GM12878 (cell line): ENCODE measurements at regions not wholly inside any gene's neighbourhood (a gene's known extent, or its start where the extent isn't known, plus 50 kb on each side); places are given as distances from the start of the nearest gene placed in this dataset.

Source experiments
- ATAC-seq: fragments of 200-7000 bp; cut with Tn5 transposase; 3 replicates; pipeline ENCODE4 v1.9.1; 2020; ENCODE audit warnings: mild to moderate bottlenecking, moderate library complexity
- BruUV-seq: library from RNA; stranded (reverse); fragments of 400-500 nt; replicated peaks from 2 replicates; lab custom pipeline; 2021; lab: Mats Ljungman, UMichigan
- CTCF ChIA-PET: fragments of 300-600 bp; sonication (Branson Sonifier 250); formaldehyde crosslinking; extraction: SDS; loops from one replicate; lab custom pipeline; 2021; ENCODE audit warnings: inconsistent platforms; lab: Yijun Ruan, JAX
- POLR2A ChIA-PET: fragments of 350-600 bp; formaldehyde crosslinking; extraction: SDS; loops from one replicate; lab custom pipeline; 2021; ENCODE audit warnings: inconsistent platforms; lab: Charles Lee
- RAD21 ChIA-PET: fragments of 300-600 bp; sonication (Branson Sonifier 250); formaldehyde crosslinking; loops from one replicate; lab custom pipeline; 2023; ENCODE audit warnings: antibody characterized with exemption; ENCODE audit not compliant: unreplicated experiment; lab: Charles Lee
- SMC1A ChIA-PET: fragments of 300-600 bp; sonication (Branson Sonifier 250); formaldehyde crosslinking; loops from one replicate; lab custom pipeline; 2023; ENCODE audit not compliant: unreplicated experiment, uncharacterized antibody; lab: Charles Lee
- DNase-seq: peaks from one replicate; pipeline ENCODE4 v3.0.0-alpha.2; 2011; ENCODE audit warnings: low read depth, low spot score
- FAIRE-seq: peaks from 3 replicates; lab custom pipeline; 2011; peaks lifted over from hg19 to GRCh38; lab: Jason Lieb, UNC
- H2AFZ ChIP-seq: 2 replicates; pipeline ENCODE4 v1.6.0; 2011; ENCODE audit warnings: low read depth, low read length, control low read depth; ENCODE audit not compliant: control insufficient read depth
- H3K27ac ChIP-seq: 2 replicates; pipeline ENCODE4 v1.5.1; 2011; ENCODE audit warnings: control low read depth; ENCODE audit not compliant: control insufficient read depth, insufficient read depth
- H3K27me3 ChIP-seq, 2 experiments: replicated peaks in 1 of 2; 2 replicates each; pipeline versions ENCODE4 v1.6.0 to v1.6.1; 2011; ENCODE audit warnings: low read length in 1 of 2; ENCODE audit not compliant: control insufficient read depth in 2 of 2, insufficient read depth in 2 of 2
- H3K36me3 ChIP-seq, 2 experiments: 2 replicates each; pipeline ENCODE4 v1.5.1; 2011; ENCODE audit warnings: low read length in 1 of 2; ENCODE audit not compliant: control insufficient read depth in 2 of 2, insufficient read depth in 2 of 2
- H3K4me1 ChIP-seq: 2 replicates; pipeline ENCODE4 v1.6.1; 2011; ENCODE audit warnings: mild to moderate bottlenecking, low read length, moderate library complexity, mixed read lengths; ENCODE audit not compliant: control insufficient read depth, insufficient read depth
- H3K4me2 ChIP-seq: 2 replicates; pipeline ENCODE4 v1.6.0; 2011; ENCODE audit warnings: control low read depth; ENCODE audit not compliant: control insufficient read depth, insufficient read depth
- H3K4me3 ChIP-seq: fragments of 200-600 bp; sonication (generic); 2 replicates; pipeline ENCODE4 v1.5.1; 2016
- H3K79me2 ChIP-seq: 2 replicates; pipeline ENCODE4 v1.6.0; 2011; ENCODE audit warnings: low read length; ENCODE audit not compliant: control insufficient read depth, insufficient read depth
- H3K9ac ChIP-seq: 2 replicates; pipeline ENCODE4 v1.8.0; 2011; ENCODE audit warnings: low read length, control low read depth, mixed read lengths; ENCODE audit not compliant: control insufficient read depth, insufficient read depth
- H3K9me3 ChIP-seq: replicated peaks from 3 replicates; pipeline ENCODE4 v1.5.1; 2011; ENCODE audit warnings: mild to moderate bottlenecking, low read length; ENCODE audit not compliant: control insufficient read depth, insufficient read depth
- H4K20me1 ChIP-seq: 2 replicates; pipeline ENCODE4 v1.6.0; 2011; ENCODE audit not compliant: control insufficient read depth, insufficient read depth
- ATF7 ChIP-seq: fragments of 450-650 bp; IDR thresholded peaks from 2 replicates; pipeline ENCODE4 v1.6.1; 2016; ENCODE audit warnings: low read depth, mild to moderate bottlenecking
- BCL3 ChIP-seq: IDR thresholded peaks from 2 replicates; pipeline ENCODE4 v1.6.1; 2011; ENCODE audit warnings: borderline replicate concordance, low read depth, mild to moderate bottlenecking, moderate library complexity, low read length; ENCODE audit not compliant: insufficient read depth, poor library complexity, severe bottlenecking
- CBFB ChIP-seq: IDR thresholded peaks from 2 replicates; pipeline ENCODE4 v1.6.1; 2016; ENCODE audit warnings: antibody characterized with exemption, low read depth
- CBX3 ChIP-seq: fragments of 200-600 bp; sonication (generic); IDR thresholded peaks from 2 replicates; pipeline ENCODE4 v1.6.1; 2016; ENCODE audit warnings: low read depth, borderline replicate concordance
- CHD4 ChIP-seq: fragments of 200-600 bp; sonication (generic); IDR thresholded peaks from 2 replicates; pipeline ENCODE4 v1.6.1; 2016; ENCODE audit warnings: mild to moderate bottlenecking
- ELK1 ChIP-seq: IDR thresholded peaks from 2 replicates; pipeline ENCODE4 v1.6.1; 2012; ENCODE audit warnings: low read depth, low read length, improper control_type of control experiment
- ESRRA ChIP-seq: IDR thresholded peaks from 2 replicates; pipeline ENCODE4 v1.6.1; 2012; ENCODE audit warnings: mild to moderate bottlenecking, low read length, improper control_type of control experiment
- FOS ChIP-seq: IDR thresholded peaks from 3 replicates; pipeline ENCODE4 v1.6.1; 2011; ENCODE audit warnings: borderline replicate concordance; ENCODE audit not compliant: insufficient read length; ENCODE audit errors: extremely low read depth
- HSF1 ChIP-seq: fragments of 150-350 bp; IDR thresholded peaks from 2 replicates; pipeline ENCODE4 v1.6.1; 2014; ENCODE audit warnings: mild to moderate bottlenecking, low read depth, low read length
- KDM1A ChIP-seq: fragments of 200-600 bp; sonication (generic); IDR thresholded peaks from 2 replicates; pipeline ENCODE4 v1.6.1; 2016; ENCODE audit warnings: borderline replicate concordance
- NFIC ChIP-seq: IDR thresholded peaks from 2 replicates; pipeline ENCODE4 v1.6.1; 2012; ENCODE audit warnings: low read depth, mild to moderate bottlenecking, inconsistent platforms, low read length, moderate library complexity
- POLR2A ChIP-seq: IDR thresholded peaks from 2 replicates; pipeline ENCODE4 v1.6.1; 2011; ENCODE audit warnings: low read depth, mild to moderate bottlenecking, low read length
- RB1 ChIP-seq: fragments of 450-650 bp; formaldehyde crosslinking; IDR thresholded peaks from 2 replicates; pipeline ENCODE4 v1.6.1; 2017; ENCODE audit warnings: mild to moderate bottlenecking, borderline replicate concordance
- RFX5 ChIP-seq: IDR thresholded peaks from 2 replicates; pipeline ENCODE4 v1.6.1; 2011; ENCODE audit warnings: low read depth, low read length, improper control_type of control experiment
- YY1 ChIP-seq: IDR thresholded peaks from 2 replicates; pipeline ENCODE4 v1.6.1; 2011; ENCODE audit warnings: low read depth, mild to moderate bottlenecking, low read length
- ZNF24 ChIP-seq: fragments of 450-650 bp; IDR thresholded peaks from 2 replicates; pipeline ENCODE4 v1.6.1; 2017; ENCODE audit warnings: antibody characterized with exemption, mild to moderate bottlenecking
- ZNF384 ChIP-seq: IDR thresholded peaks from 2 replicates; pipeline ENCODE4 v1.6.1; 2012; ENCODE audit warnings: low read depth, mild to moderate bottlenecking, low read length, improper control_type of control experiment, borderline replicate concordance
- WGBS: methylation state at CpG from one replicate; pipeline ENCODE4 v1.1.6; 2016; ENCODE audit warnings: low lambda C conversion rate; ENCODE audit not compliant: insufficient replicate concordance, insufficient coverage; ENCODE audit errors: missing lambda C conversion rate; 5-methylcytosine and 5-hydroxymethylcytosine counted together
- in situ Hi-C: fragments of 300-500 bp; cut with MboI; formaldehyde crosslinking; loops from 9 replicates; pipeline ENCODE4 v1.14.3; 2018; ENCODE audit warnings: mixed read lengths
- intact Hi-C: fragments of 100-400 bp; cut with micrococcal nuclease; formaldehyde crosslinking; loops from one replicate; pipeline ENCODE4 v1.14.2; 2022; ENCODE audit not compliant: unreplicated experiment

GRCh38 chr11:69415411-69416142, 65.9 kb upstream of the LINC01488 start:
- no peaks in the 10 kb centered on the region for H3K9me3 ChIP-seq
- no peaks in the 10 kb centered on the region for H4K20me1 ChIP-seq
- no peak overlapping the region for H2AFZ ChIP-seq
- WGBS, result 31% methylated on average over 12 of the region's 12 CpGs
- H3K36me3 ChIP-seq, result no peaks in the 10 kb centered on the region
- ChIA-PET SMC1A (no interaction called here), POLR2A (no interaction called here), RAD21 (interaction anchor here (1.0 kb wide), 1 partner anchor 123 kb away, joined by 3 read pairs; no protein-coding TSS in a partner anchor), CTCF (interaction anchor here (0.6 kb wide), 1 partner anchor 54 kb away, joined by 4 read pairs; no protein-coding TSS in a partner anchor)
- H3K4me1 ChIP-seq, result no peaks in the 10 kb centered on the region
- in situ Hi-C loops (no loop called here), intact Hi-C loops (no loop called here)
- DNase-seq (no peak), ATAC-seq (no peak), FAIRE-seq (no peak)
- H3K27me3 ChIP-seq, result no peaks in the 10 kb centered on the region; a peak in 1 of 4 replicates
- H3K27ac ChIP-seq, result no peak overlapping the region
- TF ChIP-seq CHD4 (no peak), BCL3 (no peak), YY1 (no peak), POLR2A (no peak), RB1 (no peak), KDM1A (no peak), ATF7 (no peak), RFX5 (no peak), NFIC (no peak), ESRRA (no peak), HSF1 (no peak), FOS (no peak), ZNF24 (no peak), ZNF384 (no peak), ELK1 (no peak), CBX3 (no peak), CBFB (no peak)
- no peak overlapping the region for H3K4me3 ChIP-seq
- no peaks in the 10 kb centered on the region for H3K79me2 ChIP-seq
- H3K9ac ChIP-seq, result no peak overlapping the region
- BruUV-seq, result no TSS peak
- H3K4me2 ChIP-seq, result no peak overlapping the region
